Right ventricle myocardium superior (tissue), 1 donor: ENCODE measurements at regions not wholly inside any gene's neighbourhood (a gene's known extent, or its start where the extent isn't known, plus 50 kb on each side); places are given as distances from the start of the nearest gene placed in this dataset.
A peak's percentile ranks its signal among the peaks of the same experiment; 100 is the strongest.
"Not testable (repeated sequence)": the region's sequence is repeated elsewhere in the genome, so short reads cannot be mapped to it uniquely, and the experiment has no call there.

Experiments
- ATAC-seq: fragments of 200-7000 bp; cut with Tn5 transposase; one replicate; pipeline ENCODE4 v1.9.1; 2020; ENCODE audit warnings: mild to moderate bottlenecking; ENCODE audit not compliant: poor library complexity
- DNase-seq: peaks from one replicate; pipeline ENCODE4 v3.0.0-alpha.2; 2020
- intact Hi-C: fragments of 100-400 bp; cut with DNase I; formaldehyde crosslinking; loops from one replicate; pipeline ENCODE4 v1.11.2; 2022
- donor health status: DM: no; HTN: yes; CAD: no; lungs with severe emphysema.

DNA sequence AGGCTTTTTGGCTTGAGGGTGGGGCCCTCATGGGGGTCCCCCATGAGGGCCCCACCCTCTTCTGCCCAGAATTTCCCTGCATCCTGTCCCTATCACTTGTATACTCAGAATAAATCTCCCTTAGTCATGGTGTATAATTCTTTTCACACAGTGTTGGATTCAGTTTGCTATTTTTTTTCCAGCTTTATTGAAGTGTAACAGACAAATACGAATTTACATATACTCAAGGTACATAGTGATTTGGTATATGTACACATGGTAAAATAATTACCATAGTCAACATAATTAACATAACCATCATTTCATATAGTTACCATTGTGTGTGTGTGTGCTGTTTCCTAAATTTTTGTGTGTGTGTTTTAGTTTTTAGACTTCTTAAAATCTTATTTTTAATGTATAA lies 289.4 kb downstream of the CNTNAP3B start:
- DNase-seq, ATAC-seq: not testable (repeated sequence)

DNA sequence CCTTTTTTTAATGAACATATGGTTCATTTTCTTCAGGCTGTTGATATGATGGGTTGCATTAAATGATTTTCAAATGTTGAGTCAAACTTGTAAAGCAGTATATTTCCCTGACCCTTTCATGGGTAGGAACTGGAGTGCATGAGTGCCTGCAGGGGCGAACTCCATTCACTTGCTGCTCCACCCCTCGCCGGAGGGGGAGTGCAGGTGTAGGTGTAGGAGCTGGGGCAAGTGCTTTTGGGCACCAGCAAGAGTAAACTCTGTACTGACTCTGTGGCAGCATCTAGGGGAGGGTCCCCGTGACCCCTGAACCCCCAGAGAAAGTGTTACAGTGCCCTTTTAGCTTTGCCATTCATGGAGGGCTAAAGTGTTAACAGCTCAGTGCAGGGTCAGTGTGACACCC lies 290.3 kb downstream of the CNTNAP3B start:
- intact Hi-C loops, DNase-seq, ATAC-seq: not testable (repeated sequence)

More for the DNA sequence above, 289.4 kb downstream of the CNTNAP3B start:
- intact Hi-C loops = not testable (repeated sequence)

- ATAC-seq, intact Hi-C loops, DNase-seq: not testable (repeated sequence)
Measured at GRCh38 chr9:41838562-41838851, 290.7 kb downstream of the CNTNAP3B start.

GRCh38 chr9:41837684-41838561 lies 291.3 kb downstream of the CNTNAP3B start:
- ATAC-seq = not testable (repeated sequence)

DNA sequence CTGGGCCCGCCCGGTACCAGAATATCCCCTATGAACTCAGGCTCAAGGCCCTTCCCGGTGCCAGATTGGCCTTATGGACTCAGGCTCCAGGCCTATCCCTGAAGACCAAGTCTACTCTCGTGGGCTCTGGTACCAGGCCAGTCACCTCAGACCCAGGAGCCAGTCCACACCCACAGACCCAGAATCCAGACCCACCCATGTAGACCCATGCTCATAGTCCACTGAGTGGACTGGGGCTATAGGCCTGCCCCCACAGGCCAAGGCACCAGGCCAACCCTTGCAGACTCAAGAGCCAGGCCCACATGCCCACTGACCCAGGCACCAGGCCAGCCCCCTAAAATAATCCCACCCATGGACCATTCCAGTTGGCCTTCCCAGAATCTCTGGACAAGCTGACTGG lies 296.1 kb downstream of the CNTNAP3B start:
- not testable (repeated sequence) for DNase-seq, ATAC-seq

More at GRCh38 chr9:41837684-41838561, 291.3 kb downstream of the CNTNAP3B start:
- intact Hi-C loops, DNase-seq: not testable (repeated sequence)

GRCh38 chr9:41824723-41825122 lies 304.5 kb downstream of the CNTNAP3B start:
- intact Hi-C loops, DNase-seq, ATAC-seq: not testable (repeated sequence)

More for the DNA sequence above, 296.1 kb downstream of the CNTNAP3B start:
- intact Hi-C loops = not testable (repeated sequence)

- ATAC-seq, intact Hi-C loops, DNase-seq: not testable (repeated sequence)
Measured at GRCh38 chr9:41802706-41803105, 326.5 kb downstream of the CNTNAP3B start.

DNA sequence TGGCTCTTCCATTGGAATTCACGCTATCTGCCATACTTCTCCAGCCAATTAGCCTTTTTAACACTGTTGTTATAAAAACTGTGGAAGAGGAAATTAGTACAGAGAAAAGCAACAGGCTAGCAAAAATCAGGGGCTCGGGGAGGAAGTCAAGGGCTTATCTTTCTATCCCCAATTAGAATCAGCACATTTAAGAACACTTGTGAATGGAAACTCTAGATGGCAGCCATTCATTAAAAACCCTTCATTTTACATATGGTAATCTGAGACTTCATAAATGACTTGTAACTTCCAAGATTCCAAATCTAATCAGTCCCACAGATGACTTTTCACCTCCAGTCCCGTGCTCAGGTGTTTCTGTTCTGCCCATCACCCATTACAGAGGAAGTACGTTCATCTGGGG lies 330.5 kb downstream of the CNTNAP3B start:
- intact Hi-C loops, DNase-seq, ATAC-seq: not testable (repeated sequence)

- intact Hi-C loops, DNase-seq: not testable (repeated sequence)
- ATAC-seq = peak; percentile 20
Measured at GRCh38 chr9:41790719-41791363, 338.4 kb downstream of the CNTNAP3B start.

DNA sequence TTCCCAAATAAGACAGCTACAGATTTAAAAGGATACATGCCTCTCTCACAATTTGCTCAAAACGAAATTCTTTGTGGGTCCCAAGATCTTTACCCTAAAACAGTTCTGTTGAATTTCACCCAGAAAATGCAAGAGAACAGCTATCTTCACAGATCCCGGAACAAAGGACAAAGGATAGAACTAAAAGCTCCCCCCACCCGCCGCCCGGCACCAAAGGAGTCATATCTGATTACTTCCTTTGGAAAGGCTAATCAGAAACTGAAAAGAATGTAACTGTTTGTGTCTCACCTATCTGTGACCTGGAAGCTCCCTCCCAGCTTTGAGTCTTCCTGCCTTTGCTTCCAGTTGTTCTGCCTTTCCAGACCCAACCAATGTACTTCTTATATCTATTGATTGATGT lies 339.2 kb downstream of the CNTNAP3B start:
- DNase-seq, intact Hi-C loops, ATAC-seq: not testable (repeated sequence)

DNA sequence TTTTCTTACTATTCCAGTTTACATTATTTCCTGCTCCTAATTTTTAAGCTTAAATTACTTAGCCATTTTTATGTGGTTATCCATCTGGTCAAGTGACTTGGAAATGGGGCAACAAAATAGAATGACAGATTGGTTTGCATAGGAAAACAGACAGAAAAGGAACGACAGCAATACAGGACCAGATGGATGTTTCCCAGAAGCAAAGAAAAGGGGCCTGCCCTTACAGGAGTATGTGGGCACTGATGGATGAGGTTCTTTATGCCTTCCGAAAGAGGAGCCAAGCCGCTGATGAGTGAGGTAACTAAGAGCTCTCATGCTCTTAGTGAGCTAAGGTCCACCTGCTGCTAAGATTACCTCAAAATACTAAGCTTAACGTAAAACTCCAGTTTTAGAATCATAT lies 339.8 kb downstream of the CNTNAP3B start:
- intact Hi-C loops, ATAC-seq, DNase-seq: not testable (repeated sequence)

DNA sequence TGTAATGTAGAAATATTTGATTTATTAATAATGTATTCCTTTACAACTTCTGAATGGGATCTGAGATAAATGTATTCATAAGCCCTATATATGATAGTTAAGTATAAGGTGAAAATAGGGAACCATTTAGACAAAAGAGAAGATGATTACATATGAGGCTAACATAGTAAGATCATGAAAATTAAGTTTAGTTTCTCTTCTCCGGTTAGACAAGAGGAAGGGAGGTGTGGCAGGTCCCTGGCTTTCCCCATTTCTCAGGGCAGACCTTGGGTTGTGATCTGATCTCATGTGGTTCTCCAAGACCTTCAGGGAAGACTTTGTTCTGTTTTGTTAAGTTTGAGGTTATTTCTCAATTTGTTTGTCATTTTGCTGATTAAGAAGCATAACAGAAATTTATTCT lies 341.3 kb downstream of the CNTNAP3B start:
- not testable (repeated sequence) for DNase-seq, ATAC-seq

DNA sequence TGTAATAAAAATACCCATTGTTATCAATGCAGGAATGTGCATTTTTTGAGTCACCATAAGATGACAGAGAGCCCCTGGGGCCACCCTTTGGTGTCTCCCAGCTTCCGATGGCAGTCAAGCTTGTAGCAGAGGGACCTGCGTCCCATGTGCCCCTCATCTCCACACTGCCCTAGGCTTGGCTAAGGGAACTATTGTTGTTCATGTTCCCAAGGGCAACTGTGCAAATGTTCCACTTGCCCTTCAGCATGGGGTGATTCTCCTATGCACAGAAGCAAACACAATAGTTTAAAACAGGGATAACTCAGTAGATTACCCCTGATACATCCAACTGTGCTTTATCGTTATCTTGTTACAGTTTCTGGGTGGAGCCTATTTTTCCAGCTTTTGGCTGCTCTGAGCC lies 342.0 kb downstream of the CNTNAP3B start:
- DNase-seq, intact Hi-C loops, ATAC-seq: not testable (repeated sequence)

More for the DNA sequence above, 341.3 kb downstream of the CNTNAP3B start:
- intact Hi-C loops = not testable (repeated sequence)

GRCh38 chr9:41784006-41784405 lies 345.2 kb downstream of the CNTNAP3B start:
- intact Hi-C loops, ATAC-seq, DNase-seq: not testable (repeated sequence)

- intact Hi-C loops, ATAC-seq, DNase-seq: not testable (repeated sequence)
Measured at GRCh38 chr9:41783070-41783810, 346.0 kb downstream of the CNTNAP3B start.

DNA sequence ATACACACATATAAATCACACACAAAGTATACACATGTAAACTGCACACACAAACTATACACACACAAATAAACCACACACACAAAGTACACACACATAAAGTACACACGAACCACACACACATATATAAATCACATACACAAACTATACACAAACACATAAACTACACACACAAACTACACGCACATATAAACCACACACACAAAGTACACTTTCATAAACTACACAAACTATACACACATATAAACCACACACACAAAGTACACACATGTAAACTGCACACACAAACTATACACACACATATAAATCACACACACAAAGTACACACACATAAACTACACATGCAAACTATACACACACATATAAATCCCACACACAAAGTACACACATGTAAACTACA lies 347.3 kb downstream of the CNTNAP3B start:
- intact Hi-C loops, ATAC-seq: not testable (repeated sequence)

GRCh38 chr9:41779897-41780406 lies 349.3 kb downstream of the CNTNAP3B start:
- intact Hi-C loops, DNase-seq, ATAC-seq: not testable (repeated sequence)

More for the DNA sequence above, 347.3 kb downstream of the CNTNAP3B start:
- DNase-seq = not testable (repeated sequence)

DNA sequence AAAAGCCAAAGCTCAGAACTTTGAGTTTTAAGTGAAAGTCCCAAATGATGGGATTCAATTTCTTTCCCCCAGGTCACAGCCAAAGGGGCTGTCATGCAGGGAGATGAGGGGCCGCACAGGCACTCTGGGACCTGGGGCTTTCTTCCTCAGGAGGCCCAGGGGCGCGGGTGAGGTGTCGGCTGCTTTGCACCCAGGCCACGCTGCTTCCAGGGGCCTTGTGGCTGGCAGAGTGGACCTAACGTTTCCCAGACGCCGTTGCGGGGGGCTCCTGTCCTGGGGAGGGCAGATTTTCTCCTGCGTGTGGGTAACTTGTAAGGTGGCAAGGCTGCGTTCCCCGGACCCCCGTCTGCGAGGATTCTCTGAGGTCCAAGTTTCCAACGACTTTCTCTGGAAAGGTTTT lies 350.0 kb downstream of the CNTNAP3B start:
- ATAC-seq, intact Hi-C loops, DNase-seq: not testable (repeated sequence)
